ENCODE measurements at regions not wholly inside any gene's neighbourhood (a gene's known extent, or its start where the extent isn't known, plus 50 kb on each side); places are given as distances from the start of the nearest gene placed in this dataset.
"Not testable (repeated sequence)": the region's sequence is repeated elsewhere in the genome, so short reads cannot be mapped to it uniquely, and the experiment has no call there.

GRCh38 chr3:193970131-193970772 is 165.7 kb upstream of the HES1 start:
- peak; percentile 74 for DNase-seq (ENCODE audit: low read depth, low spot score)
- BruUV-seq (replicated peaks); H3K4me2 ChIP-seq (ENCODE audit: low read length); RAD21 ChIA-PET (ENCODE audit: low non-redundant PET in 1 of 2, low total read pairs in 2 of 2, uncharacterized antibody in 2 of 2, unreplicated experiment in 2 of 2); H3K4me1 ChIP-seq (ENCODE audit: control insufficient read depth in 1 of 2, insufficient read depth in 2 of 2, low read length in 2 of 2); intact Hi-C loops (cut with micrococcal nuclease); H3K36me3 ChIP-seq (ENCODE audit: control insufficient read depth in 1 of 2, insufficient read depth in 2 of 2, low read length in 2 of 2); H3K4me3 ChIP-seq (replicated peaks in 1 of 2; ENCODE audit: low read depth in 1 of 2, low read length in 2 of 2); H3K9ac ChIP-seq (ENCODE audit: low read length); POLR2A ChIA-PET; H3K9me2 ChIP-seq (ENCODE audit: insufficient read depth); H3K27me3 ChIP-seq (ENCODE audit: insufficient read depth, low read length); H3K79me2 ChIP-seq (ENCODE audit: insufficient read depth, low read length); H3K27ac ChIP-seq (ENCODE audit: low read depth, low read length); H4K20me1 ChIP-seq (ENCODE audit: insufficient read depth); H3K9me3 ChIP-seq (ENCODE audit: control insufficient read depth in 1 of 2, insufficient read depth in 1 of 2, low read depth in 1 of 2, low read length in 2 of 2): not testable (repeated sequence)
- CTCF ChIA-PET: interaction anchor here (0.8 to 1.1 kb wide), 2 partner anchors 37 to 54 kb away, joined by 3 read pairs; no protein-coding TSS in a partner anchor
- H2AFZ ChIP-seq (ENCODE audit: low read depth, low read length, poor library complexity, severe bottlenecking): peak overlapping the region; percentile 24
- TF ChIP-seq CBX3 (IDR thresholded peaks at IDR 0.05; ENCODE audit: low read depth) (peak; percentile 71), RAD21 (IDR thresholded peaks at IDR 0.05; ENCODE audit: low read depth) (peak; percentile 49), CTCF (IDR thresholded peaks at IDR 0.05 in 2 of 3, conservative IDR thresholded peaks at IDR 0.05 in 1 of 3; ENCODE audit: borderline replicate concordance in 1 of 3, insufficient read depth in 1 of 3, low read depth in 2 of 3, low read length in 2 of 3) (peak; percentile 23 to 66 (median 54); a peak in 5 of 6 replicates)
- ATAC-seq: peak; percentile 96

- no TSS peak for BruUV-seq (replicated peaks)
Observed at GRCh38 chr3:193970773-193971206, 165.2 kb upstream of the HES1 start.

More at GRCh38 chr3:193970773-193971206, 165.2 kb upstream of the HES1 start:
- ATAC-seq (no peak), DNase-seq (ENCODE audit: low read depth, low spot score) (no peak)
- Histone ChIP-seq H3K4me2 (ENCODE audit: low read length) (no peak overlapping the region), H3K27ac (ENCODE audit: low read depth, low read length) (no peak overlapping the region), H3K27me3 (ENCODE audit: insufficient read depth, low read length) (no peaks in the 10 kb centered on the region; the same call in none of the 2 replicates), H4K20me1 (ENCODE audit: insufficient read depth) (no peaks in the 10 kb centered on the region), H2AFZ (ENCODE audit: low read depth, low read length, poor library complexity, severe bottlenecking) (no peak overlapping the region), H3K79me2 (ENCODE audit: insufficient read depth, low read length) (no peaks in the 10 kb centered on the region), H3K9me2 (ENCODE audit: insufficient read depth) (no peaks in the 10 kb centered on the region), H3K36me3 (ENCODE audit: control insufficient read depth in 1 of 2, insufficient read depth in 2 of 2, low read length in 2 of 2) (no peaks in the 10 kb centered on the region), H3K4me1 (ENCODE audit: control insufficient read depth in 1 of 2, insufficient read depth in 2 of 2, low read length in 2 of 2) (peaks cover 0 to 8% of the 10 kb centered on the region in 2 experiments; a peak in 1 of 4 replicates), H3K4me3 (replicated peaks in 1 of 2; ENCODE audit: low read depth in 1 of 2, low read length in 2 of 2) (no peak overlapping the region), H3K9ac (ENCODE audit: low read length) (no peak overlapping the region), H3K9me3 (ENCODE audit: control insufficient read depth in 1 of 2, insufficient read depth in 1 of 2, low read depth in 1 of 2, low read length in 2 of 2) (no peaks in the 10 kb centered on the region)
- POLR2A ChIA-PET: no interaction called here
- intact Hi-C loops (cut with micrococcal nuclease): no loop called here
- no peak for TF ChIP-seq CTCF (IDR thresholded peaks at IDR 0.05 in 2 of 3, conservative IDR thresholded peaks at IDR 0.05 in 1 of 3; ENCODE audit: borderline replicate concordance in 1 of 3, insufficient read depth in 1 of 3, low read depth in 2 of 3, low read length in 2 of 3)
- no peak for TF ChIP-seq TCF7L2 (IDR thresholded peaks at IDR 0.05; ENCODE audit: borderline replicate concordance, extremely low read depth, insufficient read depth, insufficient read length)
- no peak for TF ChIP-seq RAD21 (IDR thresholded peaks at IDR 0.05; ENCODE audit: low read depth)
- no peak for TF ChIP-seq CEBPB (IDR thresholded peaks at IDR 0.05; ENCODE audit: low read depth)
- TF ChIP-seq EGR1 (IDR thresholded peaks at IDR 0.05; ENCODE audit: low read depth): no peak
- TF ChIP-seq YY1 (IDR thresholded peaks at IDR 0.05; ENCODE audit: extremely low read depth, insufficient replicate concordance, low read depth, low read length): no peak
- TF ChIP-seq JUND (IDR thresholded peaks at IDR 0.05): no peak
- no peak for TF ChIP-seq ZBTB33 (IDR thresholded peaks at IDR 0.05; ENCODE audit: extremely low read depth, insufficient replicate concordance, low read length)
- TF ChIP-seq POLR2AphosphoS5 (IDR thresholded peaks at IDR 0.05; ENCODE audit: low read depth, low read length): no peak
- RAD21 ChIA-PET (ENCODE audit: low non-redundant PET in 1 of 2, low total read pairs in 2 of 2, uncharacterized antibody in 2 of 2, unreplicated experiment in 2 of 2): no interaction called here
- CTCF ChIA-PET: interaction anchor here (0.8 to 1.1 kb wide), 2 partner anchors 37 to 54 kb away, joined by 3 read pairs; no protein-coding TSS in a partner anchor
